Smooth muscle cell (in vitro differentiated cells): ENCODE measurements at regions not wholly inside any gene's neighbourhood (a gene's known extent, or its start where the extent isn't known, plus 50 kb on each side); places are given as distances from the start of the nearest gene placed in this dataset.
A peak's percentile ranks its signal among the peaks of the same experiment; 100 is the strongest.

ENCODE experiments used
- DNase-seq: peaks from one replicate; lab custom pipeline; 2025; ENCODE audit not compliant: unreplicated experiment; lab: John Stamatoyannopoulos, UW
- H2AFZ ChIP-seq: fragments of 200-600 bp; sonication (generic); 2 replicates; pipeline ENCODE4 v1.6.0; 2016; ENCODE audit warnings: antibody characterized with exemption, low read depth, mild to moderate bottlenecking
- H3F3A ChIP-seq: fragments of 200-600 bp; sonication (generic); 2 replicates; pipeline ENCODE4 v1.6.0; 2017; ENCODE audit warnings: antibody characterized with exemption, low read depth
- H3K27ac ChIP-seq: fragments of 200-600 bp; sonication (generic); 2 replicates; pipeline ENCODE4 v1.5.1; 2016; ENCODE audit warnings: low read depth, mild to moderate bottlenecking
- H3K27me3 ChIP-seq: fragments of 200-600 bp; sonication (generic); 2 replicates; pipeline ENCODE4 v1.6.1; 2016; ENCODE audit warnings: low read depth, mild to moderate bottlenecking
- H3K36me3 ChIP-seq: fragments of 200-600 bp; sonication (generic); 2 replicates; pipeline ENCODE4 v1.5.1; 2016; ENCODE audit warnings: low read depth
- H3K4me1 ChIP-seq: fragments of 200-600 bp; sonication (generic); 2 replicates; pipeline ENCODE4 v1.5.1; 2016; ENCODE audit warnings: low read depth
- H3K4me2 ChIP-seq: fragments of 200-600 bp; sonication (generic); 2 replicates; pipeline ENCODE4 v1.6.0; 2016; ENCODE audit warnings: mild to moderate bottlenecking
- H3K4me3 ChIP-seq: fragments of 200-600 bp; sonication (generic); 2 replicates; pipeline ENCODE4 v1.5.1; 2016; ENCODE audit warnings: mild to moderate bottlenecking
- H3K79me2 ChIP-seq: fragments of 200-600 bp; sonication (generic); 2 replicates; pipeline ENCODE4 v1.6.0; 2016; ENCODE audit warnings: low read depth, mild to moderate bottlenecking
- H3K9ac ChIP-seq: fragments of 200-600 bp; sonication (generic); 2 replicates; pipeline ENCODE4 v1.6.0; 2016; ENCODE audit warnings: low read depth
- H3K9me3 ChIP-seq: fragments of 200-600 bp; sonication (generic); replicated peaks from 2 replicates; pipeline ENCODE4 v1.5.1; 2016; ENCODE audit warnings: low read depth
- H4K20me1 ChIP-seq: fragments of 200-600 bp; sonication (generic); 2 replicates; pipeline ENCODE4 v1.6.0; 2016; ENCODE audit warnings: low read depth
- WGBS: methylation state at CpG from one replicate; pipeline ENCODE4 v1.1.7; 2016; ENCODE audit warnings: low lambda C conversion rate; 5-methylcytosine and 5-hydroxymethylcytosine counted together
- TF ChIP-seq, protein P1 (sequence below): fragments of 200-600 bp; sonication (generic); IDR thresholded peaks from 2 replicates; pipeline ENCODE4 v1.5.1; 2017; ENCODE audit warnings: borderline replicate concordance, mild to moderate bottlenecking, antibody characterized with exemption; ENCODE audit not compliant: insufficient read depth, poor library complexity, severe bottlenecking

GRCh38 chr14:82238649-82239048 is 705.0 kb upstream of the SEL1L start:
- Histone ChIP-seq H3K4me2 (no peak overlapping the region), H3F3A (no peaks in the 10 kb centered on the region), H3K9me3 (no peaks in the 10 kb centered on the region), H2AFZ (peak overlapping the region; percentile 60), H3K27ac (no peak overlapping the region), H3K79me2 (no peaks in the 10 kb centered on the region), H4K20me1 (no peaks in the 10 kb centered on the region), H3K4me3 (no peak overlapping the region), H3K4me1 (no peaks in the 10 kb centered on the region), H3K27me3 (no peaks in the 10 kb centered on the region), H3K36me3 (no peaks in the 10 kb centered on the region), H3K9ac (no peak overlapping the region)
- DNase-seq = no peak
- TF ChIP-seq, protein P1, sequence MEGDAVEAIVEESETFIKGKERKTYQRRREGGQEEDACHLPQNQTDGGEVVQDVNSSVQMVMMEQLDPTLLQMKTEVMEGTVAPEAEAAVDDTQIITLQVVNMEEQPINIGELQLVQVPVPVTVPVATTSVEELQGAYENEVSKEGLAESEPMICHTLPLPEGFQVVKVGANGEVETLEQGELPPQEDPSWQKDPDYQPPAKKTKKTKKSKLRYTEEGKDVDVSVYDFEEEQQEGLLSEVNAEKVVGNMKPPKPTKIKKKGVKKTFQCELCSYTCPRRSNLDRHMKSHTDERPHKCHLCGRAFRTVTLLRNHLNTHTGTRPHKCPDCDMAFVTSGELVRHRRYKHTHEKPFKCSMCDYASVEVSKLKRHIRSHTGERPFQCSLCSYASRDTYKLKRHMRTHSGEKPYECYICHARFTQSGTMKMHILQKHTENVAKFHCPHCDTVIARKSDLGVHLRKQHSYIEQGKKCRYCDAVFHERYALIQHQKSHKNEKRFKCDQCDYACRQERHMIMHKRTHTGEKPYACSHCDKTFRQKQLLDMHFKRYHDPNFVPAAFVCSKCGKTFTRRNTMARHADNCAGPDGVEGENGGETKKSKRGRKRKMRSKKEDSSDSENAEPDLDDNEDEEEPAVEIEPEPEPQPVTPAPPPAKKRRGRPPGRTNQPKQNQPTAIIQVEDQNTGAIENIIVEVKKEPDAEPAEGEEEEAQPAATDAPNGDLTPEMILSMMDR = no peak
- 76% methylated on average over 2 of the region's 2 CpGs for WGBS

GRCh38 chr14:82239223-82239622 is 705.6 kb upstream of the SEL1L start:
- no peaks in the 10 kb centered on the region for H3K36me3 ChIP-seq
- H3K27ac ChIP-seq = no peak overlapping the region
- H3K27me3 ChIP-seq = no peaks in the 10 kb centered on the region
- no peaks in the 10 kb centered on the region for H3F3A ChIP-seq
- WGBS = 56% methylated on average over 7 of the region's 7 CpGs
- no peak overlapping the region for H3K4me3 ChIP-seq
- no peaks in the 10 kb centered on the region for H3K4me1 ChIP-seq
- TF ChIP-seq, protein P1 = no peak
- peak overlapping the region; percentile 60 for H2AFZ ChIP-seq
- H3K9ac ChIP-seq = no peak overlapping the region
- no peaks in the 10 kb centered on the region for H3K9me3 ChIP-seq
- no peak overlapping the region for H3K4me2 ChIP-seq
- no peaks in the 10 kb centered on the region for H4K20me1 ChIP-seq
- DNase-seq = no peak
- H3K79me2 ChIP-seq = no peaks in the 10 kb centered on the region

- H3K79me2 ChIP-seq = no peaks in the 10 kb centered on the region
- H3K4me3 ChIP-seq = no peak overlapping the region
- DNase-seq = no peak
- 87% methylated on average over 4 of the region's 4 CpGs for WGBS
- TF ChIP-seq, protein P1 = no peak
- no peak overlapping the region for H3K9ac ChIP-seq
- no peaks in the 10 kb centered on the region for H4K20me1 ChIP-seq
- no peaks in the 10 kb centered on the region for H3K27me3 ChIP-seq
- no peak overlapping the region for H3K4me2 ChIP-seq
- H2AFZ ChIP-seq = no peak overlapping the region
- no peaks in the 10 kb centered on the region for H3K36me3 ChIP-seq
- no peaks in the 10 kb centered on the region for H3K9me3 ChIP-seq
- no peaks in the 10 kb centered on the region for H3F3A ChIP-seq
- no peak overlapping the region for H3K27ac ChIP-seq
- H3K4me1 ChIP-seq = no peaks in the 10 kb centered on the region
Observed at GRCh38 chr14:82244791-82245190, 711.1 kb upstream of the SEL1L start.

DNA sequence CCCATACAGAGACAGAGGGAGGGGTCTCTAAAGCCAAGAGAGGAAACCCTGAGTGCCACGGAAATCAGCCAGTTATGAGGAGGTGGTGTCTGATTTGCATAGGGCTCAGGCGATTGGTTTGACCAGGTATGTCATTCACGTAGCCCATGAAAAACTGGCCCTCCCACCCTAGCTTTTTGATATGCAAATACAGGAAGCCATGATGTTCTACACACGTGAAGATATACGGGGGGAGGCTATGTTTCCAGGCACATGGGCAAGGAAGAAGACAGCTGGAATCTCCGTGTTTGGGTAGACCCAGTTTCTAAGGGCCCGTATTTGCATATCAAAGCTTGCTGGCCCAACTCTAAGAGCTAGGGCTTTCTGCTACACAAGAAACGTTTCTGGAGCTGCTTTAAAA is 717.8 kb upstream of the SEL1L start:
- Histone ChIP-seq H2AFZ (no peak overlapping the region), H4K20me1 (no peaks in the 10 kb centered on the region), H3K9me3 (no peaks in the 10 kb centered on the region), H3K4me3 (no peak overlapping the region), H3K79me2 (no peaks in the 10 kb centered on the region), H3K27me3 (no peaks in the 10 kb centered on the region), H3F3A (no peaks in the 10 kb centered on the region), H3K4me2 (no peak overlapping the region), H3K27ac (no peak overlapping the region), H3K4me1 (no peaks in the 10 kb centered on the region), H3K9ac (no peak overlapping the region), H3K36me3 (no peaks in the 10 kb centered on the region)
- TF ChIP-seq, protein P1 = no peak
- 84% methylated on average over 8 of the region's 8 CpGs for WGBS
- no peak for DNase-seq
